ENCODE measurements at regions not wholly inside any gene's neighbourhood (a gene's known extent, or its start where the extent isn't known, plus 50 kb on each side); places are given as distances from the start of the nearest gene placed in this dataset.

DNA sequence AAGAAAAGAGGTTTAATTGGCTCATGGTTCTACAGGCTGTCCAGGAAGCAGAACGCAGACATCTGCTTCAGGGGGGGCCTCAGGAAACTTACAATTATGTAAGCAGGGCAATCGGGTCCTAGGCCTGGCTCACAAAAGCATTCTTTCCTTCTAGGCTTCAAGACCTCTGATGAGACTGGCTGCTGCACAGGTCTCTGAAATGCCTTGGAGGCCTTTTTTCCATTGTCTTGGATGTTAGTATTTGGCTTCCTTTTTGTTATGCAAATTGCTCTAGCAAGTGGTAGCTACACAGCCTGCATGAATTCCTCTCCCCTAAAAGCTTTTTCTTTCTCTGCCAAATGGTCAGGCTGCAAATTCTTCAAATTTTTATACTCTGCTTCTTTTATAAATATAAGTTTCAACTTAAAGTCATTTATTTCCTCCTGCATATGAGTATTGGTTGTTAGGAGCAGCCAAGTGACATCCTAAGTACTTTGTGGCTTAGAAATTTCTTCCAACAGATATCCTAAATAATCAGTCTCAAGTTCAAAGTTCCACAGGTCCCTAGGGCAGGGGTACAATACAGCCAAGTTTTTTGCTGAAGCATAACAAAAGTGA, 83.1 kb upstream of the SEMA3A start:
- no peaks in the 10 kb centered on the region for H3K36me3 Mint-ChIP-seq (ENCODE audit: low read depth)

DNA sequence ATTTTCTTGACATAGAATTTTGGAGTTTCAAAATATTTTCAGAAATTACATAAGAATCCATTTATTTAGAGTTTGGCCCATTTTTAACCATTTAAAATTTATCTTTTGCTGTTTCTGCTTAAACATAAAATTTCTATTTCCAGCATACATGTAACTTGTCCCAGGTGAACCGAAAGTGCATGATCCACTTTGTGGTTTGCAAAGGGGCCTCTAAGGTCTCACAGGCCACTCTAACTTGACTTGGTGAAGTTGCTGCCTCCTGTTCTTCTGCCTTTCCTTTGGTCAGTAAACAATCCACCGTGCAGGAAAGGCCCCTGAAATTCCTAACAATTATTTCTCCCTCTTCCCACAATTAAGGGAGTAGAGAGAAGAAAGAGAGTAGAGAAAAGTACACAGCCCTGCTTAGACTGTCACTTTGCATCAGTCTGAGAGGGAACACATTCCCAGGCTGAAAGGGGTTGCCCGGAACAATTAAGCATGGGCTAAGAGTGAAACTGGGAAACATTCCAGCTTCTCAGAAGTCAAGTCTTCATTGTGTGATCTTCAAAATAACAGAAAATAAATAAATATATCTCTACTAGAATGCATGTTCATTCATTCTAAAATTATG, 79.5 kb upstream of the SEMA3A start:
- H3K27ac Mint-ChIP-seq, result no peak overlapping the region
- no peak overlapping the region for H3K4me3 Mint-ChIP-seq
- ChIA-PET POLR2A (no interaction called here), CTCF (no interaction called here)
- H3K9me3 Mint-ChIP-seq (ENCODE audit: low read depth), result no peaks in the 10 kb centered on the region
- ATAC-seq (no peak), DNase-seq (no peak)
- no peaks in the 10 kb centered on the region for H3K36me3 Mint-ChIP-seq (ENCODE audit: low read depth)
- intact Hi-C loops (cut with DNase I, micrococcal nuclease), result no loop called here
- H3K27me3 Mint-ChIP-seq, result no peaks in the 10 kb centered on the region
- no peaks in the 10 kb centered on the region for H3K4me1 Mint-ChIP-seq

More for the DNA sequence above, 83.1 kb upstream of the SEMA3A start:
- Mint-ChIP-seq H3K4me3 (no peak overlapping the region), H3K27ac (no peak overlapping the region), H3K4me1 (no peaks in the 10 kb centered on the region), H3K27me3 (no peaks in the 10 kb centered on the region), H3K9me3 (ENCODE audit: low read depth) (no peaks in the 10 kb centered on the region)
- CTCF ChIA-PET, result no interaction called here
- intact Hi-C loops (cut with DNase I, micrococcal nuclease), result no loop called here
- DNase-seq (no peak), ATAC-seq (no peak)
- POLR2A ChIA-PET, result no interaction called here

DNA sequence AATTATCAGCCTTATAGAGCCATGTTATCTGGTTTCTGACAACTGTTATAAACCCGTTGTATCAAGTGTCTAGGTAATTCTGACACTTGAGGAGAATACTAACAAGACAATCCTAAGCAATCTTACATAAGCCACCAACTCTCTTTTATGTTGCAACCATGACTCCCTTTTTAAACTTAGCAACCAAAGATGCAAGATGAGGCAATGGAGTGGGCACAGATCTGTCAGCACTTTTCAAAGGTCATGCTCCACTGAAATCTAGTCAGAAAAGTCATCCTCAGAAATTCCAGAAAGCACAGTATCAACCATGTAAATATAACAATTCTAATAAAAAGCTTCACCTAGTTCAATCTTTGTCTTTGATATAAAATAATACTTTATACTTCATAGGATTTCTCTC, 77.0 kb upstream of the SEMA3A start:
- H3K36me3 Mint-ChIP-seq (ENCODE audit: low read depth), result no peaks in the 10 kb centered on the region
- no peak overlapping the region for H3K4me3 Mint-ChIP-seq
- H3K4me1 Mint-ChIP-seq, result no peaks in the 10 kb centered on the region
- H3K27ac Mint-ChIP-seq, result no peak overlapping the region
- DNase-seq (no peak), ATAC-seq (no peak)
- ChIA-PET POLR2A (no interaction called here), CTCF (no interaction called here)
- H3K9me3 Mint-ChIP-seq (ENCODE audit: low read depth), result no peaks in the 10 kb centered on the region
- H3K27me3 Mint-ChIP-seq, result no peaks in the 10 kb centered on the region
- intact Hi-C loops (cut with DNase I, micrococcal nuclease), result no loop called here

DNA sequence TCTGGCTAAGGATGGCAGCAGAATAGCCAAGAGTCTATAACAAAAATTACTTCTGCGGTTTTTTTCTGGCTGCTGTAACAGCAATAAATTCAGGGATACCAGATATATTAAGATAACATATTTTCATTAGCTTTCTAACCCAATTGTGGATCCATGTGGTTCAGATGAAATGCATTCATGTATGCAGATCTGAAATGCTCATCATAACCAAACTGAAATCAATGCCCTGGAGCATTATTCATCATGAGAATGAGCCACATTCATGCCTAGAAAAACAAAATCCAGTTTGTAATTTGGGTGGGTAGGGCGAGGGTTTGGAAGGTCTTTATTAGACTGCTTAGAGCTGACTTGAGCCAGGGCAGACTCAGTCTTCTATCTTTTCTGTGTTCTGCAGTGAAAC, 69.8 kb upstream of the SEMA3A start:
- no peak for ATAC-seq
- POLR2A ChIA-PET, result no interaction called here
- Mint-ChIP-seq H3K36me3 (ENCODE audit: low read depth) (no peaks in the 10 kb centered on the region), H3K4me3 (no peak overlapping the region), H3K9me3 (ENCODE audit: low read depth) (no peaks in the 10 kb centered on the region), H3K27me3 (no peaks in the 10 kb centered on the region), H3K4me1 (no peaks in the 10 kb centered on the region), H3K27ac (no peak overlapping the region)
- intact Hi-C loops (cut with DNase I, micrococcal nuclease), result no loop called here
- CTCF ChIA-PET, result no interaction called here
- DNase-seq, result no peak

DNA sequence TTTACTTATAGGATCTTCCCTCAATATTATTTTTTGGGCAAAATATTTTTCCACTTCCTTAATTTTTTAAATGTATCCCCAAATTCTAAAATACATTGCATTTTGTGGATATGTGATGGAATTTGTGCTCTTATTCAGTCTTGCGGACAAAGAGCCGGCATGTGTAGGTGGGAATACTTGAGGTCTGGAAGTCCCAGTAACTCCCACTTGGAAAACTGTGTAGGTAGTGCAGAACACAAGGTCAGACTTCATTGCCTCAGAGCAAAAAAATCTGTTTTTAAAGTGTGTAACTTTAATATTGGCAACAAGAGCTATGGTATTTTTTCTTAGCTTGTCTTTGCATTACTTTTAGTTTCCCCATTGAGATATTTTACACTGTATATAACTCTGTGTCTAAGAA, 68.5 kb upstream of the SEMA3A start:
- ChIA-PET POLR2A (no interaction called here), CTCF (interaction anchor here (1.1 kb wide), 1 partner anchor 19 kb away, joined by 3 read pairs; no protein-coding TSS in a partner anchor)
- no peaks in the 10 kb centered on the region for H3K36me3 Mint-ChIP-seq (ENCODE audit: low read depth)
- no peak overlapping the region for H3K4me3 Mint-ChIP-seq
- H3K9me3 Mint-ChIP-seq (ENCODE audit: low read depth), result no peaks in the 10 kb centered on the region
- H3K27ac Mint-ChIP-seq, result no peak overlapping the region
- no peaks in the 10 kb centered on the region for H3K27me3 Mint-ChIP-seq
- ATAC-seq (no peak), DNase-seq (no peak)
- no peaks in the 10 kb centered on the region for H3K4me1 Mint-ChIP-seq
- intact Hi-C loops (cut with DNase I, micrococcal nuclease), result no loop called here

DNA sequence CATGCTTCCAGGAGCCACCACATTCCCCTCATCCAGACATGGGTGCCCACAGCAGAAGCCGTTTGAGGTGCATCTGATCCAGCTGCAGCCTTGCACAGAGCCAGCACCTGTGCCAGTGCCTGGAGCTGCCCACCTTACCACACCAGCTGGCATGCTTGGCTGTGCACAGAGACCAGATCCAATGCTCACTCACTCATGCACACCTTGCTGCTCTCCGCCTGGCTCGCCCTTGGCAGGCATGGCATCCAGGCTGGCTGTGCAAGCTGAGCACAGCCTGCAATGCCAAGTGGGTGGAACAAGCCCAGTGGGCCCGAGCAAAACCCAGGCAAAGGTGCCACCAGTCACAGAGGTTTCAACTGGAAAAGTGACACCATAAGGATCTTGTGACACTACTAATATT, 66.9 kb upstream of the SEMA3A start:
- no peak for DNase-seq
- Mint-ChIP-seq H3K4me3 (no peak overlapping the region), H3K36me3 (ENCODE audit: low read depth) (no peaks in the 10 kb centered on the region), H3K27ac (no peak overlapping the region), H3K4me1 (no peaks in the 10 kb centered on the region), H3K27me3 (no peaks in the 10 kb centered on the region), H3K9me3 (ENCODE audit: low read depth) (no peaks in the 10 kb centered on the region)
- ChIA-PET CTCF (no interaction called here), POLR2A (no interaction called here)
- ATAC-seq, result no peak
- intact Hi-C loops (cut with DNase I, micrococcal nuclease), result no loop called here

DNA sequence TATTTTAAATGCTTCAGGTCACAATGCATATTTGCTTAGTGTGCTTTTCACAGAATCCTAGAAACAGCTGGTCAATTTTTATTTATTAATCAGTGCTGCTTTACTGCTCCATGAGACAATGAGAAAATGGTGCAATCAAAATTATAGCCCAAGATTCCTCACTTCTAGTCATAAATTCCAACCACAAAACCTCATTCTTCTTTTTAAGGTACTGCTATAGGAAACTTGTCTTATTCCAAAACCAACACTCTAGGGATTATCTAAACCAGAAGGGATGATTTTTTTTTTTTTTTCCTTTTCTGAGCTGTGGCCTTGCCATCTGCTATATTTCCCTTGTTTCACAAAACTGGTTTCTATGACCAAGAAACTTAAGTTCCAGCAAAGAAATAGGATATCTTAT, 64.0 kb upstream of the SEMA3A start:
- ATAC-seq (no peak), DNase-seq (no peak)
- intact Hi-C loops (cut with DNase I, micrococcal nuclease), result no loop called here
- Mint-ChIP-seq H3K9me3 (ENCODE audit: low read depth) (no peaks in the 10 kb centered on the region), H3K4me3 (no peak overlapping the region), H3K27ac (no peak overlapping the region), H3K27me3 (no peaks in the 10 kb centered on the region), H3K4me1 (no peaks in the 10 kb centered on the region), H3K36me3 (ENCODE audit: low read depth) (no peaks in the 10 kb centered on the region)
- ChIA-PET POLR2A (no interaction called here), CTCF (no interaction called here)

DNA sequence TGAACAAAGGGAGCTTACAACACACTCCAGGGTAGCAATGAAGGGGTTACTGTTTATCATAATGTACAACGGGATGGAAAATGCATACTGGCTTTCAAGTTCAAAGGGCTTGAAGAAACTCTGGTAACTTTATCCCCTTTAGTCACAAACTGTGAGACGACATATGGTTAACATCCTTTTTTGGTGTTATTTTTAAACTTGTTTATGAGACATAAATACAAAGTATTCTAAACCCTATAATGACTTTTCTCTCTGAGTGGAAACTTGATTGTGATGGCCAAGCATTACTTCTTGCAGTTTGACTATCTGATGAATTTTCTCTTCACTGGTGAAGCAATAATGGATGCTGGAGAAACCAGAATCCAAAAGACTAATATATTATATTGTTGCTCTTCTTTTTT, 62.0 kb upstream of the SEMA3A start:
- Mint-ChIP-seq H3K4me1 (no peaks in the 10 kb centered on the region), H3K9me3 (ENCODE audit: low read depth) (no peaks in the 10 kb centered on the region), H3K36me3 (ENCODE audit: low read depth) (no peaks in the 10 kb centered on the region), H3K27me3 (no peaks in the 10 kb centered on the region), H3K4me3 (no peak overlapping the region), H3K27ac (no peak overlapping the region)
- ChIA-PET POLR2A (no interaction called here), CTCF (interaction anchor here (0.6 kb wide), 2 partner anchors 237 to 931 kb away, joined by 3 read pairs; no protein-coding TSS in a partner anchor)
- intact Hi-C loops (cut with DNase I, micrococcal nuclease), result no loop called here
- no peak for ATAC-seq
- no peak for DNase-seq

DNA sequence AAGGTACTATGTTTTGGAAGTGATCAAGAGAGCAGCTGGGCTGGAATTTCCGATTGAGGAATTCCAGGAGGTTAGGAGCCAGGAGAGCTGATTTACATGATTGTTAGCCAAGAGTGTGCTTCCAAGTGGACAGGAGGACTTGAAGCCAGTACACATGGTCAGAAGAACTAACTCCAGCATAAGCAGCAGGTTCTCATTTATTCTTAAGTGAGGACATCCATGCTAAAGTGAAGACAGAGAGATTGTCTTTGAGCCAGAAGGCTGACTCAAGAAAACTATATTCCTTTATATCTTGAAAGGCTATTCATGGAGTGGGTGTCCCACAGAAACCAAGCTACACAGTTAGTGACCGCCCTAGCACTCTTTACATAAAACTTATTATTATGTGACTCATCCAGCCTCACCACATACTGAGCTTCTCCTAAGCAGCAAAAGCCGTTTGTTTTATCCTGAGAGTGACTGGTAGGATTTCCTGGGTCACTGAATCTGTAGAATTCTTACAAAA, 56.7 kb upstream of the SEMA3A start:
- ATAC-seq (no peak), DNase-seq (no peak)
- Mint-ChIP-seq H3K4me1 (no peaks in the 10 kb centered on the region), H3K4me3 (no peak overlapping the region), H3K9me3 (ENCODE audit: low read depth) (no peaks in the 10 kb centered on the region), H3K36me3 (ENCODE audit: low read depth) (no peaks in the 10 kb centered on the region), H3K27ac (no peak overlapping the region), H3K27me3 (no peaks in the 10 kb centered on the region)
- POLR2A ChIA-PET, result no interaction called here
- CTCF ChIA-PET, result no interaction called here
- intact Hi-C loops (cut with DNase I, micrococcal nuclease), result no loop called here

DNA sequence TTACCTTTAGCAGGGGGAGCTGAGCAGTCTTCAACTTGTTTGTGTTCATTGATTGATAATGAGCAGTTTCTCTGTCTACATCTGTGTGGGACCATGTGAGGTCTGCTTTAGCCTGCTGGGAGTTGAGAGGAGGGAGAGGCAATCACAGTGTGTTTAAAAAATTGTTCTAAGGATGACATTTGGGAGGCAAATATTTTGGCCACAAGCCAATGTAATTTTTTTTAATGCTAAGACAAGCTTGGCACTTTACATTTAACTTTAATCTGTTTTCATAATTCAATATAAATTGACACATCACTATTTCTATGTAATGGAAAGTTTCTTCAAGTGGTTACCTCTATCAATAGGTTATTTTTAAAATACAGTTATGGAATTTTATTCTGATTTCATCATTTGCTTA, 55.9 kb upstream of the SEMA3A start:
- ATAC-seq, result no peak
- no peaks in the 10 kb centered on the region for H3K9me3 Mint-ChIP-seq (ENCODE audit: low read depth)

DNA sequence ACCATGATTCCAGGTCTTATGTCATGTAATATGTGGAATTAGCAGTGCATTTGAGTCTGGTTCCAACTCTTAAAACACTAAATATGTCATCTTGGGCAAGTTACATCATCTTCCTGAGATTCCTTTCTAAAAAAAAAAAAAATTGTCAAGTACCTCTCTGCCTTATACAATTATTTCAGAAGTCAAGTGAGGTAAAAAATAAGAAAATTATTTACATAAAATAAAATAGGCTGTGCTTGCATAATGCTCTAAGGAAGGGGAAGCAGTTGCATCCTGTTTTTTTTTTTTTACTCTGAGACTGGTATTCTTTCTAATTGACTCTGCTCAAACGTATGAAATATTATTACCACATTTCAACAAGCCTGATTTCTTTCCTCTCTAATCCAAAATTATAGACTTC, 55.1 kb upstream of the SEMA3A start:
- ATAC-seq (no peak), DNase-seq (no peak)

More for the DNA sequence above, 55.9 kb upstream of the SEMA3A start:
- ChIA-PET CTCF (no interaction called here), POLR2A (no interaction called here)
- Mint-ChIP-seq H3K4me3 (no peak overlapping the region), H3K27ac (no peak overlapping the region), H3K4me1 (no peaks in the 10 kb centered on the region), H3K36me3 (ENCODE audit: low read depth) (no peaks in the 10 kb centered on the region), H3K27me3 (no peaks in the 10 kb centered on the region)
- DNase-seq, result no peak
- intact Hi-C loops (cut with DNase I, micrococcal nuclease), result no loop called here

DNA sequence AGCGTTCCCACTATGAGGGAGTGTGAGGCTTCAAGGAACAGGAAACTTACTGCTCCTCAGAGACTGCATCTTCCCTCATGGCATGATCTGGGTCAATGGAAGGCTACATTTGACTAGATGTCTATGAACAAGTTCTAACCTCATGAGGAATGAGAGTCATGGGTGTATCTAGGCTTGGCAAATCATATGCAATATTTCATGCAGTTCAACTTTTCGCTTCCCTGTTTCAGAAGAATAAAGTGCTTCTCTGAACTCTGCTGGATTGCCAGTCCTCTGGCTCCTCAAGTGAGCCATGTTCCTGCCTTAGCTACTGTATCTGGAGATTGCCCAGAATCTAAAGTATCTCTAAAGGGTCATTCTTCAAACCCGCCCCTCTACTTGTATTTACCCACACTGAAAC, 54.3 kb upstream of the SEMA3A start:
- DNase-seq (no peak), ATAC-seq (no peak)
- H3K27me3 Mint-ChIP-seq, result peaks cover 2% of the 10 kb centered on the region
- H3K4me3 Mint-ChIP-seq, result no peak overlapping the region
- no peaks in the 10 kb centered on the region for H3K4me1 Mint-ChIP-seq
- CTCF ChIA-PET, result no interaction called here
- intact Hi-C loops (cut with DNase I, micrococcal nuclease), result no loop called here
- POLR2A ChIA-PET, result no interaction called here
- peaks cover 9% of the 10 kb centered on the region for H3K9me3 Mint-ChIP-seq (ENCODE audit: low read depth)
- no peaks in the 10 kb centered on the region for H3K36me3 Mint-ChIP-seq (ENCODE audit: low read depth)
- no peak overlapping the region for H3K27ac Mint-ChIP-seq

More for the DNA sequence above, 55.1 kb upstream of the SEMA3A start:
- H3K27me3 Mint-ChIP-seq, result peaks cover 2% of the 10 kb centered on the region
- ChIA-PET POLR2A (no interaction called here), CTCF (no interaction called here)
- no peak overlapping the region for H3K27ac Mint-ChIP-seq
- no peaks in the 10 kb centered on the region for H3K4me1 Mint-ChIP-seq
- no peaks in the 10 kb centered on the region for H3K36me3 Mint-ChIP-seq (ENCODE audit: low read depth)
- no peak overlapping the region for H3K4me3 Mint-ChIP-seq
- intact Hi-C loops (cut with DNase I, micrococcal nuclease), result no loop called here
- H3K9me3 Mint-ChIP-seq (ENCODE audit: low read depth), result peaks cover 5% of the 10 kb centered on the region

DNA sequence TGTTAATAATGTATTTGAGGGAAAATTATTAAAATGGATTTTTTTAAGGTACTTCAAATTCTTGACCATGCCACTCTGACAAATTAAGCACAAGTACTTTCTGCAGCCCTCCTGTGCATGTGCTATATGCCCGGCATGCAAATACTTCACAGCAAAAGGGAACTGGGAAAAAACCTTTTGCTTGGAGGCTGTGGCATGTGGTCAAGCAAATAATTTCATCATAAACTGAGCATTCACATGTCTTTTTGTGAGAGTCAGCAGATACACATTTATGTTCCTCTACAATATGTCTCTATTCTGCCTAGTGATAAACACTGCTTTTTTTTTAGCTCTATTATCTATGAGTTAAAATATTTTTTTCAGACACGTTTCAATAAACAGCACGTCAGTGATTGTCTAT, 53.7 kb upstream of the SEMA3A start:
- intact Hi-C loops (cut with DNase I, micrococcal nuclease), result no loop called here
- no peak overlapping the region for H3K4me3 Mint-ChIP-seq

More for the DNA sequence above, 53.7 kb upstream of the SEMA3A start:
- no peak overlapping the region for H3K27ac Mint-ChIP-seq
- H3K36me3 Mint-ChIP-seq (ENCODE audit: low read depth), result no peaks in the 10 kb centered on the region
- peaks cover 2% of the 10 kb centered on the region for H3K27me3 Mint-ChIP-seq
- no peaks in the 10 kb centered on the region for H3K4me1 Mint-ChIP-seq
- DNase-seq, result no peak
- CTCF ChIA-PET, result no interaction called here
- peaks cover 14% of the 10 kb centered on the region for H3K9me3 Mint-ChIP-seq (ENCODE audit: low read depth)
- no peak for ATAC-seq
- POLR2A ChIA-PET, result no interaction called here
